ENCODE measurements at regions not wholly inside any gene's neighbourhood (a gene's known extent, or its start where the extent isn't known, plus 50 kb on each side); places are given as distances from the start of the nearest gene placed in this dataset.

- Histone ChIP-seq H3K79me2 (ENCODE audit: insufficient read depth, low read length) (no peaks in the 10 kb centered on the region), H3K4me2 (ENCODE audit: low read length) (no peak overlapping the region), H2AFZ (ENCODE audit: low read depth, low read length) (no peak overlapping the region), H3K4me1 (ENCODE audit: insufficient read depth, low read length) (no peaks in the 10 kb centered on the region), H3K4me3 (ENCODE audit: insufficient read depth, low read depth, low read length) (no peak overlapping the region), H3K27ac (ENCODE audit: low read depth, low read length) (no peak overlapping the region), H3K9ac (ENCODE audit: low read length) (no peak overlapping the region), H3K9me3 (ENCODE audit: insufficient read depth, low read depth, low read length) (no peaks in the 10 kb centered on the region), H4K20me1 (ENCODE audit: insufficient read depth, low read length) (no peaks in the 10 kb centered on the region), H3K36me3 (ENCODE audit: insufficient read depth, low read length) (no peaks in the 10 kb centered on the region), H3K27me3 (ENCODE audit: insufficient read depth, low read length) (no peaks in the 10 kb centered on the region)
- Mint-ChIP-seq H3K36me3 (ENCODE audit: low read depth, unreplicated experiment) (no peaks in the 10 kb centered on the region), H3K27ac (ENCODE audit: unreplicated experiment) (no peak overlapping the region), H3K9me3 (ENCODE audit: unreplicated experiment) (peaks cover 9% of the 10 kb centered on the region), H3K4me1 (ENCODE audit: low read depth, unreplicated experiment) (no peaks in the 10 kb centered on the region), H3K27me3 (ENCODE audit: low read depth, unreplicated experiment) (peaks cover 7% of the 10 kb centered on the region), H3K4me3 (ENCODE audit: unreplicated experiment) (no peak overlapping the region)
- no peak for FAIRE-seq
- no peak for DNase-seq (ENCODE audit: low read depth)
- TF ChIP-seq, protein P1, sequence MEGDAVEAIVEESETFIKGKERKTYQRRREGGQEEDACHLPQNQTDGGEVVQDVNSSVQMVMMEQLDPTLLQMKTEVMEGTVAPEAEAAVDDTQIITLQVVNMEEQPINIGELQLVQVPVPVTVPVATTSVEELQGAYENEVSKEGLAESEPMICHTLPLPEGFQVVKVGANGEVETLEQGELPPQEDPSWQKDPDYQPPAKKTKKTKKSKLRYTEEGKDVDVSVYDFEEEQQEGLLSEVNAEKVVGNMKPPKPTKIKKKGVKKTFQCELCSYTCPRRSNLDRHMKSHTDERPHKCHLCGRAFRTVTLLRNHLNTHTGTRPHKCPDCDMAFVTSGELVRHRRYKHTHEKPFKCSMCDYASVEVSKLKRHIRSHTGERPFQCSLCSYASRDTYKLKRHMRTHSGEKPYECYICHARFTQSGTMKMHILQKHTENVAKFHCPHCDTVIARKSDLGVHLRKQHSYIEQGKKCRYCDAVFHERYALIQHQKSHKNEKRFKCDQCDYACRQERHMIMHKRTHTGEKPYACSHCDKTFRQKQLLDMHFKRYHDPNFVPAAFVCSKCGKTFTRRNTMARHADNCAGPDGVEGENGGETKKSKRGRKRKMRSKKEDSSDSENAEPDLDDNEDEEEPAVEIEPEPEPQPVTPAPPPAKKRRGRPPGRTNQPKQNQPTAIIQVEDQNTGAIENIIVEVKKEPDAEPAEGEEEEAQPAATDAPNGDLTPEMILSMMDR (IDR thresholded peaks at IDR 0.05; ENCODE audit: insufficient read depth, low read depth, low read length) = no peak
- TF ChIP-seq EZH2 (IDR thresholded peaks at IDR 0.05; ENCODE audit: insufficient read depth, low read length) = no peak
Measured at GRCh38 chr15:93221759-93222158, 132.7 kb upstream of the RGMA start.

- peaks cover 14% of the 10 kb centered on the region for H3K9me3 Mint-ChIP-seq (ENCODE audit: unreplicated experiment)
Measured at GRCh38 chr15:93219859-93220420, 130.9 kb upstream of the RGMA start.

DNA sequence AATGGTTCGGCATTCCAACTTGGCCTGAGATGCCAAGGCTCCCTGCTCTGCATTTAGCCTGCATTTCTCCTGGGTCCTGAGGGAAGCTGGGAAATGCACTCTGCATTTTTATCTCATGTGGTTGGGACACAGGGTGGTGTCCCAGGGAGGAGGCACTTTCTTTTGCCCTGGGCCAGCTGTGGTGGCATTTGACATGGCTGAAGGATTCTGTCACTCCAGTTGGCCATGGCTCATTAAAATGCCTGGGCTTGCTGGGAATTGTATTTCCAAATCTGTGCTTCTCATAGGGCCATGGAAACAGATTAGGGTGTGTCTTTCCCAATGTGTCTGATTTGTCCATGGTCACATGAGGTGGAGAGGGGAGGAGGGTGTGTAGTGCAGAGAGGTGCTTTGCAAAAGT, 128.3 kb upstream of the RGMA start:
- no peak for FAIRE-seq
- H3K27ac Mint-ChIP-seq (ENCODE audit: unreplicated experiment) = no peak overlapping the region
- no peak overlapping the region for H3K4me3 Mint-ChIP-seq (ENCODE audit: unreplicated experiment)
- H3K36me3 Mint-ChIP-seq (ENCODE audit: low read depth, unreplicated experiment) = no peaks in the 10 kb centered on the region
- H3K27ac ChIP-seq (ENCODE audit: low read depth, low read length) = no peak overlapping the region
- H3K4me1 ChIP-seq (ENCODE audit: insufficient read depth, low read length) = no peaks in the 10 kb centered on the region
- H4K20me1 ChIP-seq (ENCODE audit: insufficient read depth, low read length) = no peaks in the 10 kb centered on the region
- no peaks in the 10 kb centered on the region for H3K36me3 ChIP-seq (ENCODE audit: insufficient read depth, low read length)
- H3K27me3 Mint-ChIP-seq (ENCODE audit: low read depth, unreplicated experiment) = peaks cover 15% of the 10 kb centered on the region
- H3K4me2 ChIP-seq (ENCODE audit: low read length) = no peak overlapping the region
- H3K27me3 ChIP-seq (ENCODE audit: insufficient read depth, low read length) = no peaks in the 10 kb centered on the region
- H3K4me1 Mint-ChIP-seq (ENCODE audit: low read depth, unreplicated experiment) = no peaks in the 10 kb centered on the region
- no peak overlapping the region for H3K4me3 ChIP-seq (ENCODE audit: insufficient read depth, low read depth, low read length)
- no peaks in the 10 kb centered on the region for H3K9me3 ChIP-seq (ENCODE audit: insufficient read depth, low read depth, low read length)
- no peak overlapping the region for H2AFZ ChIP-seq (ENCODE audit: low read depth, low read length)
- peaks cover 14% of the 10 kb centered on the region for H3K9me3 Mint-ChIP-seq (ENCODE audit: unreplicated experiment)
- H3K79me2 ChIP-seq (ENCODE audit: insufficient read depth, low read length) = no peaks in the 10 kb centered on the region
- H3K9ac ChIP-seq (ENCODE audit: low read length) = no peak overlapping the region
- no peak for DNase-seq (ENCODE audit: low read depth)
- TF ChIP-seq, protein P1 (IDR thresholded peaks at IDR 0.05; ENCODE audit: insufficient read depth, low read depth, low read length) = no peak
- no peak for TF ChIP-seq EZH2 (IDR thresholded peaks at IDR 0.05; ENCODE audit: insufficient read depth, low read length)

More at GRCh38 chr15:93219859-93220420, 130.9 kb upstream of the RGMA start:
- DNase-seq (ENCODE audit: low read depth) (no peak), FAIRE-seq (no peak)
- no peak overlapping the region for H3K4me2 ChIP-seq (ENCODE audit: low read length)
- H3K79me2 ChIP-seq (ENCODE audit: insufficient read depth, low read length) = no peaks in the 10 kb centered on the region
- TF ChIP-seq, protein P1 (IDR thresholded peaks at IDR 0.05; ENCODE audit: insufficient read depth, low read depth, low read length) = no peak
- no peak for TF ChIP-seq EZH2 (IDR thresholded peaks at IDR 0.05; ENCODE audit: insufficient read depth, low read length)
- no peaks in the 10 kb centered on the region for H3K36me3 ChIP-seq (ENCODE audit: insufficient read depth, low read length)
- H2AFZ ChIP-seq (ENCODE audit: low read depth, low read length) = no peak overlapping the region
- no peaks in the 10 kb centered on the region for H3K4me1 Mint-ChIP-seq (ENCODE audit: low read depth, unreplicated experiment)
- no peak overlapping the region for H3K27ac Mint-ChIP-seq (ENCODE audit: unreplicated experiment)
- H4K20me1 ChIP-seq (ENCODE audit: insufficient read depth, low read length) = no peaks in the 10 kb centered on the region
- no peak overlapping the region for H3K9ac ChIP-seq (ENCODE audit: low read length)
- peaks cover 13% of the 10 kb centered on the region for H3K27me3 Mint-ChIP-seq (ENCODE audit: low read depth, unreplicated experiment)
- no peak overlapping the region for H3K27ac ChIP-seq (ENCODE audit: low read depth, low read length)
- H3K4me1 ChIP-seq (ENCODE audit: insufficient read depth, low read length) = no peaks in the 10 kb centered on the region
- H3K27me3 ChIP-seq (ENCODE audit: insufficient read depth, low read length) = no peaks in the 10 kb centered on the region
- H3K36me3 Mint-ChIP-seq (ENCODE audit: low read depth, unreplicated experiment) = no peaks in the 10 kb centered on the region
- H3K4me3 Mint-ChIP-seq (ENCODE audit: unreplicated experiment) = no peak overlapping the region
- no peaks in the 10 kb centered on the region for H3K9me3 ChIP-seq (ENCODE audit: insufficient read depth, low read depth, low read length)
- H3K4me3 ChIP-seq (ENCODE audit: insufficient read depth, low read depth, low read length) = no peak overlapping the region
